ENCODE measurements at regions not wholly inside any gene's neighbourhood (a gene's known extent, or its start where the extent isn't known, plus 50 kb on each side); places are given as distances from the start of the nearest gene placed in this dataset.

DNA sequence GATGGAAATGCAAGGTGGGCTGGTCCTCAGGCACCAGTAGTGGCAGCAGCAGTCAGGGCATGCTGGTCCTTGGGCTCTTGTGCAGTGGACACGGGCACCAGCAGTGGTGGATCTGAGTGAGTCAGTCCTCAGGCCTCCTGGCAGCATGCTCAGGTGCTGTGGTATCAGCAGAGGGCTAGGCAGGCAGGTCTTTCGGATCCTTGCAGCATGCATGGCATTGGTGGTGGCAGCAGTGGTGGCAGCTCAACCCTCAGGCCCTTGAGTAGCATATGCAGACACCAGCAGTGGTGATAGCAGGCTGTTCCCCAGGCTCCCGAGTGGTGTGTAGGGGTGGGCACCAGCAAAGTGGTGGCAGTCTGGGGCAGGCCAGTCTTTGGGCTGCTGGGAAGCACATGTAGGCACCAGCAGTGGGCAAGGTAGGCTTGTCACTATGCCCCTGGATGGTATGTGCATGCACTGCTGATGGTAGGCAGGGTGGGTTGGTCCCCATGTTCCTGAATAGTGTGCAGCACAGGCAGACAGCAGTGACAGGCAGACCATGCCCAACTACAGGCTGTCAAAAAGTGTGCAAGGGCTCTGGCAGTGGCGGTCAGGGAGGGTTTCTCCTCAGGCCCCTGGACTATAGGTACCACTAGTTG lies 606.0 kb downstream of the ADCYAP1 start:
- TF ChIP-seq, protein P1, sequence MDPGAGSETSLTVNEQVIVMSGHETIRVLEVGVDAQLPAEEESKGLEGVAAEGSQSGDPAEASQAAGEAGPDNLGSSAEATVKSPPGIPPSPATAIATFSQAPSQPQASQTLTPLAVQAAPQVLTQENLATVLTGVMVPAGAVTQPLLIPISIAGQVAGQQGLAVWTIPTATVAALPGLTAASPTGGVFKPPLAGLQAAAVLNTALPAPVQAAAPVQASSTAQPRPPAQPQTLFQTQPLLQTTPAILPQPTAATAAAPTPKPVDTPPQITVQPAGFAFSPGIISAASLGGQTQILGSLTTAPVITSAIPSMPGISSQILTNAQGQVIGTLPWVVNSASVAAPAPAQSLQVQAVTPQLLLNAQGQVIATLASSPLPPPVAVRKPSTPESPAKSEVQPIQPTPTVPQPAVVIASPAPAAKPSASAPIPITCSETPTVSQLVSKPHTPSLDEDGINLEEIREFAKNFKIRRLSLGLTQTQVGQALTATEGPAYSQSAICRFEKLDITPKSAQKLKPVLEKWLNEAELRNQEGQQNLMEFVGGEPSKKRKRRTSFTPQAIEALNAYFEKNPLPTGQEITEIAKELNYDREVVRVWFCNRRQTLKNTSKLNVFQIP (CRISPR knock-in tag; IDR thresholded peaks at IDR 0.05; ENCODE audit: borderline replicate concordance, low read depth): no peak
- TF ChIP-seq, protein P2, sequence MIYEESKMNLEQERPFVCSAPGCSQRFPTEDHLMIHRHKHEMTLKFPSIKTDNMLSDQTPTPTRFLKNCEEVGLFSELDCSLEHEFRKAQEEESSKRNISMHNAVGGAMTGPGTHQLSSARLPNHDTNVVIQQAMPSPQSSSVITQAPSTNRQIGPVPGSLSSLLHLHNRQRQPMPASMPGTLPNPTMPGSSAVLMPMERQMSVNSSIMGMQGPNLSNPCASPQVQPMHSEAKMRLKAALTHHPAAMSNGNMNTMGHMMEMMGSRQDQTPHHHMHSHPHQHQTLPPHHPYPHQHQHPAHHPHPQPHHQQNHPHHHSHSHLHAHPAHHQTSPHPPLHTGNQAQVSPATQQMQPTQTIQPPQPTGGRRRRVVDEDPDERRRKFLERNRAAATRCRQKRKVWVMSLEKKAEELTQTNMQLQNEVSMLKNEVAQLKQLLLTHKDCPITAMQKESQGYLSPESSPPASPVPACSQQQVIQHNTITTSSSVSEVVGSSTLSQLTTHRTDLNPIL (CRISPR knock-in tag; IDR thresholded peaks at IDR 0.05; ENCODE audit: low read depth): no peak
- TF ChIP-seq ZFP30 (CRISPR knock-in tag; IDR thresholded peaks at IDR 0.05): no peak
- no peak for TF ChIP-seq GLIS3 (CRISPR knock-in tag; IDR thresholded peaks at IDR 0.05)
- TF ChIP-seq ZNF565 (CRISPR knock-in tag; conservative IDR thresholded peaks at IDR 0.05; ENCODE audit: low read depth): no peak
- TF ChIP-seq, protein P3, sequence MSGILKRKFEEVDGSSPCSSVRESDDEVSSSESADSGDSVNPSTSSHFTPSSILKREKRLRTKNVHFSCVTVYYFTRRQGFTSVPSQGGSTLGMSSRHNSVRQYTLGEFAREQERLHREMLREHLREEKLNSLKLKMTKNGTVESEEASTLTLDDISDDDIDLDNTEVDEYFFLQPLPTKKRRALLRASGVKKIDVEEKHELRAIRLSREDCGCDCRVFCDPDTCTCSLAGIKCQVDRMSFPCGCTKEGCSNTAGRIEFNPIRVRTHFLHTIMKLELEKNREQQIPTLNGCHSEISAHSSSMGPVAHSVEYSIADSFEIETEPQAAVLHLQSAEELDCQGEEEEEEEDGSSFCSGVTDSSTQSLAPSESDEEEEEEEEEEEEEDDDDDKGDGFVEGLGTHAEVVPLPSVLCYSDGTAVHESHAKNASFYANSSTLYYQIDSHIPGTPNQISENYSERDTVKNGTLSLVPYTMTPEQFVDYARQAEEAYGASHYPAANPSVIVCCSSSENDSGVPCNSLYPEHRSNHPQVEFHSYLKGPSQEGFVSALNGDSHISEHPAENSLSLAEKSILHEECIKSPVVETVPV (CRISPR knock-in tag; IDR thresholded peaks at IDR 0.05): no peak
- TF ChIP-seq ZNF70 (CRISPR knock-in tag; IDR thresholded peaks at IDR 0.05): no peak
- no peak for TF ChIP-seq ZFP3 (CRISPR knock-in tag; IDR thresholded peaks at IDR 0.05)
- TF ChIP-seq, protein P4, sequence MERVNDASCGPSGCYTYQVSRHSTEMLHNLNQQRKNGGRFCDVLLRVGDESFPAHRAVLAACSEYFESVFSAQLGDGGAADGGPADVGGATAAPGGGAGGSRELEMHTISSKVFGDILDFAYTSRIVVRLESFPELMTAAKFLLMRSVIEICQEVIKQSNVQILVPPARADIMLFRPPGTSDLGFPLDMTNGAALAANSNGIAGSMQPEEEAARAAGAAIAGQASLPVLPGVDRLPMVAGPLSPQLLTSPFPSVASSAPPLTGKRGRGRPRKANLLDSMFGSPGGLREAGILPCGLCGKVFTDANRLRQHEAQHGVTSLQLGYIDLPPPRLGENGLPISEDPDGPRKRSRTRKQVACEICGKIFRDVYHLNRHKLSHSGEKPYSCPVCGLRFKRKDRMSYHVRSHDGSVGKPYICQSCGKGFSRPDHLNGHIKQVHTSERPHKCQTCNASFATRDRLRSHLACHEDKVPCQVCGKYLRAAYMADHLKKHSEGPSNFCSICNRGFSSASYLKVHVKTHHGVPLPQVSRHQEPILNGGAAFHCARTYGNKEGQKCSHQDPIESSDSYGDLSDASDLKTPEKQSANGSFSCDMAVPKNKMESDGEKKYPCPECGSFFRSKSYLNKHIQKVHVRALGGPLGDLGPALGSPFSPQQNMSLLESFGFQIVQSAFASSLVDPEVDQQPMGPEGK (CRISPR knock-in tag; IDR thresholded peaks at IDR 0.05; ENCODE audit: borderline replicate concordance): no peak
- TF ChIP-seq RARB (CRISPR knock-in tag; IDR thresholded peaks at IDR 0.05): no peak
- TF ChIP-seq ISL1 (CRISPR knock-in tag; IDR thresholded peaks at IDR 0.05): no peak
- no peak for TF ChIP-seq PPARA (CRISPR knock-in tag; IDR thresholded peaks at IDR 0.05; ENCODE audit: borderline replicate concordance)

All from SK-N-SH treated with all-trans-retinoic acid at 6 μM for 48 hours (cell line).